Endothelial cell of umbilical vein (primary cell): ENCODE measurements at regions not wholly inside any gene's neighbourhood (a gene's known extent, or its start where the extent isn't known, plus 50 kb on each side); places are given as distances from the start of the nearest gene placed in this dataset.

Experiments used
- EZH2 ChIP-seq: IDR thresholded peaks from 2 replicates; pipeline ENCODE4 v1.6.1; 2012; ENCODE audit warnings: borderline replicate concordance, low read depth, mild to moderate bottlenecking, moderate library complexity, low read length, inconsistent platforms; ENCODE audit not compliant: severe bottlenecking
- FOS ChIP-seq: IDR thresholded peaks from 2 replicates; pipeline ENCODE4 v1.6.1; 2011; ENCODE audit warnings: mild to moderate bottlenecking, low read length, moderate library complexity, borderline replicate concordance; ENCODE audit not compliant: insufficient read depth
- JUN ChIP-seq: IDR thresholded peaks from 2 replicates; pipeline ENCODE4 v1.6.1; 2011; ENCODE audit warnings: borderline replicate concordance, low read depth; ENCODE audit not compliant: insufficient read length, insufficient read depth
- MYC ChIP-seq: IDR thresholded peaks from one replicate; pipeline ENCODE4 v1.6.1; 2011; ENCODE audit warnings: mild to moderate bottlenecking, low read depth, low read length
- POLR2A ChIP-seq: IDR thresholded peaks from 2 replicates; pipeline ENCODE4 v1.6.1; 2012; ENCODE audit warnings: low read depth, mild to moderate bottlenecking, control low read depth, low read length
- POLR2AphosphoS5 ChIP-seq: IDR thresholded peaks from 2 replicates; pipeline ENCODE4 v1.6.1; 2012; ENCODE audit warnings: low read depth, mild to moderate bottlenecking, control low read depth, low read length, moderate library complexity; ENCODE audit not compliant: insufficient read depth
- TF ChIP-seq, protein P1 (sequence below), 2 donors: IDR thresholded peaks; 1 replicate in 1 of 2; 2 replicates in 1 of 2; pipeline ENCODE4 v1.5.1; 2011; ENCODE audit warnings: low read length in 2 of 2, mild to moderate bottlenecking in 2 of 2, moderate library complexity in 2 of 2, control low read depth in 1 of 2, inconsistent platforms in 1 of 2, low read depth in 1 of 2; ENCODE audit not compliant: insufficient read depth in 1 of 2; ENCODE audit errors: extremely low read depth in 1 of 2
- TF ChIP-seq, protein P2 (sequence below): IDR thresholded peaks from 2 replicates; pipeline ENCODE4 v1.6.1; 2011; ENCODE audit not compliant: insufficient read depth, insufficient read length

DNA sequence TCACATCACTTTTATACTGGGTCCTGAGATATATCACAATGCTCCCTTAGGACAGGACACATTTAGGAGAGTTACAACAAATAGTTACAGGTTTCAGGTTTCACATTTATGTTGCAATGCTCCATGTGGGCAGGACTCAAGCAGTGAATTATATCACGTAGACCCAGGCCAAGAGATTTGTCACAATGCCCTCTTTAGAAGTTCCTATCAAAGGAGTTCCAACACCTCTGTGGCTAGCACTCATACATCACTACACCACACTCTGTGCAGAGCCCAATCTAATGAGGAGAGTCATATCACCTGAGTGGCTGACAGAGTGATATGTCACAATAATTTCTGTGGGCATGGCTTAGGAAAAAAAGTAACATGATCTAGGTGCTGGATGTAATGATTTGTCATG is 1068.2 kb upstream of the AMELY start:
- TF ChIP-seq EZH2: no peak
- TF ChIP-seq, protein P1, sequence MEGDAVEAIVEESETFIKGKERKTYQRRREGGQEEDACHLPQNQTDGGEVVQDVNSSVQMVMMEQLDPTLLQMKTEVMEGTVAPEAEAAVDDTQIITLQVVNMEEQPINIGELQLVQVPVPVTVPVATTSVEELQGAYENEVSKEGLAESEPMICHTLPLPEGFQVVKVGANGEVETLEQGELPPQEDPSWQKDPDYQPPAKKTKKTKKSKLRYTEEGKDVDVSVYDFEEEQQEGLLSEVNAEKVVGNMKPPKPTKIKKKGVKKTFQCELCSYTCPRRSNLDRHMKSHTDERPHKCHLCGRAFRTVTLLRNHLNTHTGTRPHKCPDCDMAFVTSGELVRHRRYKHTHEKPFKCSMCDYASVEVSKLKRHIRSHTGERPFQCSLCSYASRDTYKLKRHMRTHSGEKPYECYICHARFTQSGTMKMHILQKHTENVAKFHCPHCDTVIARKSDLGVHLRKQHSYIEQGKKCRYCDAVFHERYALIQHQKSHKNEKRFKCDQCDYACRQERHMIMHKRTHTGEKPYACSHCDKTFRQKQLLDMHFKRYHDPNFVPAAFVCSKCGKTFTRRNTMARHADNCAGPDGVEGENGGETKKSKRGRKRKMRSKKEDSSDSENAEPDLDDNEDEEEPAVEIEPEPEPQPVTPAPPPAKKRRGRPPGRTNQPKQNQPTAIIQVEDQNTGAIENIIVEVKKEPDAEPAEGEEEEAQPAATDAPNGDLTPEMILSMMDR (IDR thresholded peaks at IDR 0.05; ENCODE audit: extremely low read depth in 1 of 2, insufficient read depth in 1 of 2, low read depth in 1 of 2, low read length in 2 of 2): no peak
- TF ChIP-seq POLR2AphosphoS5: no peak
- no peak for TF ChIP-seq POLR2A
- TF ChIP-seq, protein P2, sequence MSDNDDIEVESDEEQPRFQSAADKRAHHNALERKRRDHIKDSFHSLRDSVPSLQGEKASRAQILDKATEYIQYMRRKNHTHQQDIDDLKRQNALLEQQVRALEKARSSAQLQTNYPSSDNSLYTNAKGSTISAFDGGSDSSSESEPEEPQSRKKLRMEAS: no peak
- TF ChIP-seq MYC: no peak
- TF ChIP-seq FOS: no peak
- TF ChIP-seq JUN: no peak
